ENCODE measurements at regions not wholly inside any gene's neighbourhood (a gene's known extent, or its start where the extent isn't known, plus 50 kb on each side); places are given as distances from the start of the nearest gene placed in this dataset.

DNA sequence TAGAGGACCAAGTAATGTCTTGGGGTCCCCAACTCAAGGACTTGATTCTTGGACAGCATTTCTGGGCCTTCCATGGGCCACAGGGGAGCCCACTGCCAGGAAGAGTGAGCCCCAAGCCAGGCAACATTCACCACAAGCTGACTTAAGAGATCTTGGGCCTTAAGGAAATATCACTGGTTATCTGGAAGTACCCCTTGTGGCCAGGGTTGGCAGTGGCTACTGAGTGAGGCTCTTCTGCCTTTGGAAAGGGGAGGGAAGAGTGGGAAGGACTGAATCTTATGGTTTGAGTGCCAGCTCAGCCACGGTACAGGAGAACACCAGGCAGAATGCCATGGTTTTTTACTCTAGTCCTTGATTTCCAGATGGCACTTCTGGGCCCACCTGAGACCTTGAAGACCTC is 228.9 kb upstream of the RGS18 start:
- TF ChIP-seq SREBF2 (IDR thresholded peaks at IDR 0.05; ENCODE audit: low read length) (no peak), TCF3 (IDR thresholded peaks at IDR 0.05; ENCODE audit: borderline replicate concordance, insufficient read depth, low read depth, low read length) (no peak), ATF7 (IDR thresholded peaks at IDR 0.05; ENCODE audit: low read depth) (no peak), MTA3 (IDR thresholded peaks at IDR 0.05; ENCODE audit: borderline replicate concordance, low read length) (no peak), SRF (IDR thresholded peaks at IDR 0.05; ENCODE audit: low read depth in 2 of 2, low read length in 2 of 2) (no peak), MYC (IDR thresholded peaks at IDR 0.05; ENCODE audit: insufficient read depth, insufficient read length, insufficient replicate concordance, low read length, severe bottlenecking) (no peak)
- no peaks in the 10 kb centered on the region for H3K36me3 ChIP-seq (ENCODE audit: control insufficient read depth in 2 of 2, insufficient read depth in 2 of 2, low read length in 1 of 2)
- no peaks in the 10 kb centered on the region for H4K20me1 ChIP-seq (ENCODE audit: control insufficient read depth, insufficient read depth)
- SMC1A ChIA-PET (ENCODE audit: uncharacterized antibody, unreplicated experiment): no interaction called here
- RAD21 ChIA-PET (ENCODE audit: unreplicated experiment): no interaction called here
- CTCF ChIA-PET: no interaction called here
- no peak overlapping the region for H2AFZ ChIP-seq (ENCODE audit: control insufficient read depth, low read depth, low read length)
- H3K4me1 ChIP-seq (ENCODE audit: control insufficient read depth, insufficient read depth, low read length): no peaks in the 10 kb centered on the region
- H3K79me2 ChIP-seq (ENCODE audit: control insufficient read depth, insufficient read depth, low read length): no peaks in the 10 kb centered on the region
- WGBS (ENCODE audit: insufficient coverage, insufficient replicate concordance, low lambda C conversion rate, missing lambda C conversion rate): 0% methylated on average over 1 of the region's 1 CpG
- no peak overlapping the region for H3K27ac ChIP-seq (ENCODE audit: control insufficient read depth, insufficient read depth)
- no TSS peak for BruUV-seq (replicated peaks)
- POLR2A ChIA-PET: no interaction called here
- ATAC-seq (no peak), DNase-seq (ENCODE audit: low read depth, low spot score) (no peak), FAIRE-seq (no peak)
- in situ Hi-C loops (cut with MboI) (no loop called here), intact Hi-C loops (cut with micrococcal nuclease; ENCODE audit: unreplicated experiment) (no loop called here)
- H3K4me3 ChIP-seq: no peak overlapping the region
- no peak overlapping the region for H3K9ac ChIP-seq (ENCODE audit: control insufficient read depth, insufficient read depth, low read length)
- H3K27me3 ChIP-seq (replicated peaks in 1 of 2; ENCODE audit: control insufficient read depth in 2 of 2, insufficient read depth in 2 of 2, low read length in 1 of 2): no peaks in the 10 kb centered on the region
- H3K4me2 ChIP-seq (ENCODE audit: control insufficient read depth, insufficient read depth): no peak overlapping the region
- H3K9me3 ChIP-seq (replicated peaks; ENCODE audit: control insufficient read depth, insufficient read depth, low read length): no peaks in the 10 kb centered on the region

DNA sequence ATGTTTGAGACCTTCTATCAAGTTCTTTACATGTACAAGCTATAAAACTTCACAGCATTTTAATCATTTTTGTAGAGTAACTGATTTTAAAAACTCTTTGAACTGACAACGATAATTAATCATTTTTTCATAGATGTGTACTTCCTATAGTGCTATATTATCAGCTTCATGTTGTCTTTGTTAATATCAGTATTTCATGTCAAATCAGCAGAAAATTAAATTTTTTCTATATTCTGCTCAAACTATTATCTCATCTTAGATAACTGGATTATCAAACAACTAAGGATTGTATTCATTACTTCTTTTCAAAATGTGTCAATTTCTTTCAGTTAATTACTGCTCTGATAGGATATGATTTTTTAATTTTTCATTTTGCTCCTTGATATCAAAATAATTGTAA is 214.6 kb upstream of the RGS18 start:
- ChIA-PET POLR2A (no interaction called here), RAD21 (ENCODE audit: unreplicated experiment) (no interaction called here), SMC1A (ENCODE audit: uncharacterized antibody, unreplicated experiment) (interaction anchor here (1.5 kb wide), 1 partner anchor 18 kb away, joined by 3 read pairs; no protein-coding TSS in a partner anchor), CTCF (no interaction called here)
- in situ Hi-C loops (cut with MboI): no loop called here
- Histone ChIP-seq H3K4me2 (ENCODE audit: control insufficient read depth, insufficient read depth) (no peak overlapping the region), H3K79me2 (ENCODE audit: control insufficient read depth, insufficient read depth, low read length) (no peaks in the 10 kb centered on the region), H3K9ac (ENCODE audit: control insufficient read depth, insufficient read depth, low read length) (no peak overlapping the region), H3K9me3 (replicated peaks; ENCODE audit: control insufficient read depth, insufficient read depth, low read length) (no peaks in the 10 kb centered on the region), H3K4me3 (no peak overlapping the region), H3K36me3 (ENCODE audit: control insufficient read depth in 2 of 2, insufficient read depth in 2 of 2, low read length in 1 of 2) (no peaks in the 10 kb centered on the region), H3K4me1 (ENCODE audit: control insufficient read depth, insufficient read depth, low read length) (no peaks in the 10 kb centered on the region), H4K20me1 (ENCODE audit: control insufficient read depth, insufficient read depth) (no peaks in the 10 kb centered on the region), H3K27ac (ENCODE audit: control insufficient read depth, insufficient read depth) (no peak overlapping the region), H3K27me3 (replicated peaks in 1 of 2; ENCODE audit: control insufficient read depth in 2 of 2, insufficient read depth in 2 of 2, low read length in 1 of 2) (no peaks in the 10 kb centered on the region), H2AFZ (ENCODE audit: control insufficient read depth, low read depth, low read length) (no peak overlapping the region)
- intact Hi-C loops (cut with micrococcal nuclease; ENCODE audit: unreplicated experiment): no loop called here
- no peak for TF ChIP-seq NRF1 (conservative IDR thresholded peaks at IDR 0.05; ENCODE audit: low read depth, low read length)
- FAIRE-seq: no peak
- ATAC-seq: no peak
- WGBS (ENCODE audit: insufficient coverage, insufficient replicate concordance, low lambda C conversion rate, missing lambda C conversion rate): 0% methylated on average over 1 of the region's 1 CpG
- no TSS peak for BruUV-seq (replicated peaks)
- no peak for DNase-seq (ENCODE audit: low read depth, low spot score)

All from GM12878 (cell line).